NB4 (cell line): ENCODE measurements at regions not wholly inside any gene's neighbourhood (a gene's known extent, or its start where the extent isn't known, plus 50 kb on each side); places are given as distances from the start of the nearest gene placed in this dataset.

Experiments
- MYC ChIP-seq: IDR thresholded peaks from 2 replicates; pipeline ENCODE4 v1.6.1; 2011; ENCODE audit warnings: low read depth, low read length
- TF ChIP-seq, protein P1 (sequence below): IDR thresholded peaks from one replicate; pipeline ENCODE4 v1.5.1; 2012; ENCODE audit warnings: low read depth, low read length

DNA sequence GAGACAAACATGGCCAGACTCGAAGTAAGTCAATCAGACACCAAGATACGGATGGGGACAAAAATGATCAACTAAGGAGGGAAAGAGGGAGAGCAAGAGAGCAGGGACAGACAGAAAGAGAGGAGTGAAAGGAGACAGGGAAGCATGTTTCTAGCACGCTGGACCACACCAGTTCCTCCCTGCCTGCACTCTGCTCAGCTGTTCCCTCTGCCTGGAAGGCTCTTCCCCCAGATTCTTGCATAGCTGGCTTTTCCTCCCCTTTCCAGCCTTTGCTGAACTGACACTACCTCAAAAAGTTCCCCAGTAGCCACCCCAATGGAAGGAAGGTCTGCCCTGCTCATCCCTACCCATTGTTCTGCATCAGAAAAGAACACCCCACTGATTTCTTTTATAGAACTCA is 185.9 kb downstream of the MAFB start:
- TF ChIP-seq, protein P1, sequence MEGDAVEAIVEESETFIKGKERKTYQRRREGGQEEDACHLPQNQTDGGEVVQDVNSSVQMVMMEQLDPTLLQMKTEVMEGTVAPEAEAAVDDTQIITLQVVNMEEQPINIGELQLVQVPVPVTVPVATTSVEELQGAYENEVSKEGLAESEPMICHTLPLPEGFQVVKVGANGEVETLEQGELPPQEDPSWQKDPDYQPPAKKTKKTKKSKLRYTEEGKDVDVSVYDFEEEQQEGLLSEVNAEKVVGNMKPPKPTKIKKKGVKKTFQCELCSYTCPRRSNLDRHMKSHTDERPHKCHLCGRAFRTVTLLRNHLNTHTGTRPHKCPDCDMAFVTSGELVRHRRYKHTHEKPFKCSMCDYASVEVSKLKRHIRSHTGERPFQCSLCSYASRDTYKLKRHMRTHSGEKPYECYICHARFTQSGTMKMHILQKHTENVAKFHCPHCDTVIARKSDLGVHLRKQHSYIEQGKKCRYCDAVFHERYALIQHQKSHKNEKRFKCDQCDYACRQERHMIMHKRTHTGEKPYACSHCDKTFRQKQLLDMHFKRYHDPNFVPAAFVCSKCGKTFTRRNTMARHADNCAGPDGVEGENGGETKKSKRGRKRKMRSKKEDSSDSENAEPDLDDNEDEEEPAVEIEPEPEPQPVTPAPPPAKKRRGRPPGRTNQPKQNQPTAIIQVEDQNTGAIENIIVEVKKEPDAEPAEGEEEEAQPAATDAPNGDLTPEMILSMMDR = no peak
- no peak for TF ChIP-seq MYC
